Astrocyte of the cerebellum (primary cell): ENCODE measurements at regions not wholly inside any gene's neighbourhood (a gene's known extent, or its start where the extent isn't known, plus 50 kb on each side); places are given as distances from the start of the nearest gene placed in this dataset.

ENCODE experiments used
- DNase-seq: peaks from one replicate; pipeline ENCODE4 v3.0.0-alpha.2; 2011; ENCODE audit warnings: low read depth
- H3K4me3 ChIP-seq: 2 replicates; pipeline ENCODE4 v1.5.1; 2011; ENCODE audit warnings: mild to moderate bottlenecking, low read depth, low read length, moderate library complexity
- CTCF ChIP-seq: IDR thresholded peaks from 2 replicates; pipeline ENCODE4 v1.5.1; 2012; ENCODE audit warnings: low read length, low read depth, moderate library complexity, mild to moderate bottlenecking; ENCODE audit errors: missing control alignments
- in situ Hi-C: cut with HindIII; loops from 2 replicates; pipeline ENCODE4 v1.10.0; 2017; ENCODE audit warnings: low sequenced_read_pairs

- DNase-seq = no peak
Measured at GRCh38 chr22:34113381-34113780, 193.1 kb upstream of the LARGE1 start.

GRCh38 chr22:34114406-34114805 lies 194.1 kb upstream of the LARGE1 start:
- no peak overlapping the region for H3K4me3 ChIP-seq
- TF ChIP-seq CTCF = no peak
- DNase-seq = no peak
- in situ Hi-C loops = no loop called here

More at GRCh38 chr22:34113381-34113780, 193.1 kb upstream of the LARGE1 start:
- no peak overlapping the region for H3K4me3 ChIP-seq
- in situ Hi-C loops = no loop called here
- no peak for TF ChIP-seq CTCF

GRCh38 chr22:34115722-34116121 lies 195.4 kb upstream of the LARGE1 start:
- in situ Hi-C loops = no loop called here
- H3K4me3 ChIP-seq = no peak overlapping the region
- DNase-seq = no peak
- no peak for TF ChIP-seq CTCF

- H3K4me3 ChIP-seq = no peak overlapping the region
- in situ Hi-C loops = no loop called here
- no peak for TF ChIP-seq CTCF
- DNase-seq = no peak
Measured at GRCh38 chr22:34116126-34116525, 195.8 kb upstream of the LARGE1 start.

- in situ Hi-C loops = no loop called here
- no peak for TF ChIP-seq CTCF
- no peak for DNase-seq
- H3K4me3 ChIP-seq = no peak overlapping the region
Measured at GRCh38 chr22:34122042-34122441, 201.8 kb upstream of the LARGE1 start.

GRCh38 chr22:34129691-34130486 lies 209.6 kb upstream of the LARGE1 start:
- no peak for TF ChIP-seq CTCF
- no peak for DNase-seq
- in situ Hi-C loops = no loop called here
- no peak overlapping the region for H3K4me3 ChIP-seq
